MV-4-11 (cell line): ENCODE measurements at regions not wholly inside any gene's neighbourhood (a gene's known extent, or its start where the extent isn't known, plus 50 kb on each side); places are given as distances from the start of the nearest gene placed in this dataset.

Experiments used
- DNase-seq: peaks from one replicate; lab custom pipeline; 2025; lab: John Stamatoyannopoulos, UW

DNA sequence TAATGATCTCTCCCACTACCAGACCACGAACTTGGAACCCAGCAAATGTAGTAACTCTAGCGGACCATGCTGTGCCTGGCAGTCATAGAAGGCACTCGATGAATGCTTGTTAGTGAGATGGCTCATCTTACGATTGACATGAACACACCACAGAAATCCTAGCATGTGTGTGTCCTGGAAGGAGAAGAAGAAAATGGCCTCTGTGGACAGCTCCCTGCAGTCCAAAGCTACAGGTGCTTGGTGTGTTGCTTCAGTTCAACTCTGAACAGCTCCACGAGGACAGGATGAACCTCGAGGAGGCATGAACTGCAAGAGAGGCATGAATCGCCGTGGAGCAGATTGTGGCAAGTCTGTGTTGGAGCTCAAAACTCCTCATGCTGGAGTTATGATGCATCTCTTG is 93.5 kb downstream of the KLF6 start:
- DNase-seq, result no peak

DNA sequence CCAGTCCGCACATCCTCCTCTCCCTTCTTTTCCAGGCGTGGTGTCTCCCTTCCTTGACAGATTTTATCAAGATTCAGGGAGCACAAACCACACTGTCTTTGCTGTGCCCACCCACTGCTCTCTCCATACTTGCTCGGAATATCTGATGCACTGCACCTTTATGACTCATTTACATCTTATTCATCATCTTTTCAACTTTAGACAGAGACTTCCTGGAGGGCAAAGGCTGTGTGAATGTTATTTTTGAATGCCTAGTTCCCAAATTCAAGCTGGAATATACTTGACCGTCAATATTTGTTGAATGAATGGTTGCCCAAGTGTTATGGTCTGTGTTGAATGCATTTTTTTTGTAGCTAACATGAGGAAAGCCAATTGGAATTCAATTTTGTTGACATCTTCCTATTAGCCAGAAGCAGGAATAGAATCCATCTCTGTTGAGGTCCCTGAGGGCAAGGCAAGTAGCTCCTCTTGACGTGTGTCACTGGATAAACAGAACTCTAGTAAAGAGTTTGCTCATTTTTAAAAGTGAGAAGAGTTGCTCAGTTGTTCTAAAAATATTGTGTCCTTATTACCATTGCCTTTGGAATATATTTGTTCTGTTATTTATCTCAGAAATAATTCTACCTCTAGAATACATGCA is 95.0 kb downstream of the KLF6 start:
- DNase-seq, result no peak

DNA sequence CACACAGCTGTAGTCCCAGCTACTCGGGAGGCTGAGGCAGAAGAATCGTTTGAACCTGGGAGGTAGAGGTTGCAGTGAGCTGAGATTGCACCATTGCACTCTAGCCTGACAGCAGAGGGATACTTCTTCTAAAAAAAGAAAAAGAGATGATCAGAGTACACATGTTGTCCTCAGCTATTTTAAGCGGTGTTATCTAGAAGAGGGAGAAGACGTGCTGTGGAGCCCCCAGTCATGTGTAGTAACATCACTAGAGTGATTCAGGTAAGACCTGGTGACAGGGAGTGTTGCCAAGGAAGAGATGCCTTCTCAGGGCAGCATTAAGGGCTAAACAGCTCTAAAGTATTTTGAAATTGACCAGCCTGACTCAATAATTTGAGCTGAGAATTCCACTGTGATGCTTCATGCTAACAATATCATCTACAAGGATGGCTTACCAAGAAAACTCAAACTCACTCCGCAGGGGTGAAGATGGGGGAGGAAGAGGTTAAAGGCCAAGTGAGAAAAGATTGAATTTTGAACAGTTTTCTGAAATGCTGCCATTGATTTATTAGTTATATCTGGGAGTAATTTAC is 97.4 kb downstream of the KLF6 start:
- DNase-seq, result no peak

DNA sequence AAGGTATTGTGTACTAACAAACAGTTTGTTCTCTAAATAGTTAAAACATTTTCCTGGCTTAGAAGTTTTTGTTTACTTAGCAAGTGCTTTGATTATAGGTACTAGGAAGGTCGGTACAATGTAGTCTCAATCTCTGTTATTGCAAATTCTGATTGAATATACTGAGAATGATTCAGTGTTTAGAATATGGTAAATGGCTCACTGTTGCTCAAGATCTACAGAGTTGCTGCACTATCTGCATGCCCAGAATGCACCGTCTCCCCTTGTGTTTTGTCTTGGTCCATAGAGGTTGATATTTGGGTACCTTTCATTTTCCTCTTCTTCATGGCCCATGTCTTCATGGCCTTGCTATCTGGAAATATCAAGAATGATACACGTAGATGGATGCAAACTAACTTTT is 99.6 kb downstream of the KLF6 start:
- no peak for DNase-seq

DNA sequence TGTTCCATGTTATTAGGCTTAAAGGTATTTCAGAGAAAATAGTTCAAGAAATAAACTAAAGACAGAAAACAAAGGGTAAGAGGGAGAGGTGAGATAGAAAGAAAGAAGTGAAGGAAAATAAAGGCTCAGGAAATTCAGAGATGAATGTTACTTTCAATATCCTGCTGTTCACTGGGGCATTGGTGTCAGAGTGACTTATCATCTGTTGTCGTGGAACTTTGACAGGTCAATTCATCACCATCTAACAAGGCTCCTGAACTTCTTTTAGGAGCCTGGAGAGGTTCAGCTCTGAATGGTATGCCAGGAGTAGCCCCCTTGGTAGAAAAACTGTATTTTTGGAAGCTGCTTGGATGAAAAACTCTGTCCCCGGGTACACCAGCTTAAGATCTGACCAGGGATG is 100.1 kb downstream of the KLF6 start:
- DNase-seq, result no peak

DNA sequence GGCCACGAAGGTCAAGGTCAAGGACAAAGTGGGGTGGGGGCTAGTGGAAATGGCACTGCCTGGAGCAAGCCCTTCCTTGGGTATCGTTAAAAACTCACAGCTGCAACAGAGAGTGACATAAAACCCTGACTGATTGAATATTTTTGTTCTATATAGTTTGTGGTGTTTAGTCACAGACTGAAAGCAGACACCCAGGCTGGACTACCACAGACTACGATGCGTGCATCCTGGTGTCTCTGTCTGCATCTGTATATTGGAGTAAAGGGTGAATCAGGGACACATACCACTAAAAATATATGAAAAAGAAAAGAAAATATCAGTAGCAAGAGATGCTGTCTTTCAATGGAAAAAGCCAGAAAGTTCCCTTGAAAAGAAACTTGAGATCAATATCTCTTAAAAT is 101.4 kb downstream of the KLF6 start:
- no peak for DNase-seq

DNA sequence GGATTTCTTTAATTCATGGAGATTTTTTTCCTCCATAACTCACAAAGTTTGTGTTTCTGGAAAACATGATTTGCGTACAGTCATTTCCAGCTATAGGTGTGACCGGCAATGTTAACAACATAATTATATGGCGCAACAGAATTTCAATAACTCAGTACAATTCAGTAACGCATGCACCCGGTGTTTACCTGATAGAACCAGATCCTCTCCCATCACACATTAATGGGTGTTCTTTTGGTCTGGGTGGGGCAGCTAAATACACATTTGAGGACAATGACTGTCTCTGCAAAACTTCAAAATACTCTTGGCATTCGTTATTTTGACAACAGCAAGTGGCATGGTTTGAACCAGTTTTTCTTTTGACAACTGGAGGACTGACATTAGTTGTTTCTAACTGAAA is 102.3 kb downstream of the KLF6 start:
- no peak for DNase-seq

DNA sequence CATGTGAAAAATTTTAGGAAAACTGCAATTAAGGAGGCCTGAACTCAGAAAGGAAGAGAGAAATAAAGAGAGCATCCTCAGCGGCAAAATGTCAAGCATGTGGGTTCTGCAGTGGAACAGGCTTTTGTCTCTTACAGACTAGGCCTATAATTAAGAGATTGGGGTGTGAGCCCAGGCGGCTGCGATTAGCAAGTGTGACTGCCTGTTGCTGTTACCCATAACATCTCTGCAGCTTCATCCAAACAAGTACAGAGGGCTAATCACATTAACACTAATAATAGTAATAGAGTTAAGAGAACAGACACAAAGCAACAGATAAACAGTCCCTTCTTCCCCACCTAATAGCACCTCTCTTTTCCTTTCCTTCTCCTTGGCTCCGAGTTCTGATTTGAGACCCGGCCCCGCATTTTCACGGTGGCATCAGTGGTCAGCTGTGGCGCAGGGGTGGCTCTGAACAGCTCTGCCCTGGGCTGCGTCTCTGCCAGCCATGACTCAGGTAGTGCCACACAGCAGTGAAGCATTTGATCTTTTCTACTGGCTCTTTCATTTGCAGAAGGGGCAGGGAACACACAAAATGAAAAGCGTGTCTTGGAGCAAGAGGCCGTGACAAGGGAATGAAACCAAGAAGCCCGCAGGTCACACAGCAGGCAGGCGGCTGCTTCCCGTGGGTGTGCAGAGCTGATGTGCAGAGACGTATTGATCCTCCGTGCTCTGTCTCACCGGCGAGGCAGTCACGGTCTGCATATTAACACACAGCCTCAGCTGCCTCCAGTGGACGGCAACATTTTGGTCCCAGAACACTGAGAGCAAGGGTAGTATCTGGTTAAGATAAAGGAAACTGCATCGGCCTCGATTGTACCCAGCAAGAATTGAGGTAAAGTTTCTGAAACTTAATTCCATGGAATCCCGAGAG is 103.1 kb downstream of the KLF6 start:
- no peak for DNase-seq

DNA sequence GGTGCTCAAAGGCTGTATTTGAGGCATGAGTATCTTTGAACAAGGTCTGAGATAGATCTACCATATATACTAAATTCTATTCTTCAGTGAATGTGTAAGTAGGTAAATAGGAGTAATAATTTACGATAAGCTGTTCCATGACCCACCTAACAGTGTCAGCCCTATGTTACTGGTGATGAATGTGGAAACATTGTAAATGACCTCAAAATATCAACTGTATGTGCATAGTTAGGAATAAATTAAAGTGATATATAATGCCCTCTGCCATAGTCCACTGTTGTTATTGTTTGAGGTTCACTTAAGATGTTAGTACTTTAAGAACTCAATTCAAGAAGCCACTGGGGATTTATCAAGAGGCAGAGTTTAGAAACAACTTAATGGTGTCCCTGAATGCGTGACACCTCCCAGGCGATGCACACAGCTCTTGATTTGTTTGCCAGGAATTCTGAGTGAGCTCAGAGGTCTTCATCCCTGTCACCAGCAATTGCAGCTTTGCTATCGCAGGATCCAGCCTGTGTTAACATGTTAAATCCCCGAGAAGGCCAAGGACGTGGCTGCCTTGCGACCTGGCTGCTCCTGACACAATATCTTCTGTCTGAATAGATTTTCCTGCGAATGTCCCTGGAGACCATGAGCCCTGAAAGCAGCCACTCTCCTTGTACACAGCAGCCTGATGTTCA is 104.9 kb downstream of the KLF6 start:
- DNase-seq, result no peak

DNA sequence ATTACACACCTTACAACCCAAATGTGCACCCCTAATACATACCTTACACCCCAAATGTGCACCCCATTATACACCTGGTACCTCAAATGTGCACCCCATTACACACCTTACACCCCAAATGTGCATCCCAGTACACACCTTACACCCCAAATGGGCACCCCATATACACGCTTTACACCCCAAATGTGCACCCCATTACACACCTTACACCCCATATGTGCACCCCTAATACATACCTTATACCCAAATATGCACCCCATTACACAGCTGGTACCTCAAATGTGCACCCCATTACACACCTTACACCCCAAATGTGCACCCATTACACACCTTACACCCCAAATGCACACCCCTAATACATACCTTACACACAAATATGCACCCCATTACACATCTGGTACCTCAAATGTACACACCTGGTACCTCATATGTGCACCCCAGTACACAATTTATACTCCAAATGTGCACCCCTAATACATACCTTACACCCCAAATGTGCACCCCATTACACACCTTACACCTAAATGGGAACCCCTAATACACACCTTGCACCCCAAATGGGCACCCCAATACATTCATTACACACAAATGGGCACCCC is 106.3 kb downstream of the KLF6 start:
- no peak for DNase-seq

DNA sequence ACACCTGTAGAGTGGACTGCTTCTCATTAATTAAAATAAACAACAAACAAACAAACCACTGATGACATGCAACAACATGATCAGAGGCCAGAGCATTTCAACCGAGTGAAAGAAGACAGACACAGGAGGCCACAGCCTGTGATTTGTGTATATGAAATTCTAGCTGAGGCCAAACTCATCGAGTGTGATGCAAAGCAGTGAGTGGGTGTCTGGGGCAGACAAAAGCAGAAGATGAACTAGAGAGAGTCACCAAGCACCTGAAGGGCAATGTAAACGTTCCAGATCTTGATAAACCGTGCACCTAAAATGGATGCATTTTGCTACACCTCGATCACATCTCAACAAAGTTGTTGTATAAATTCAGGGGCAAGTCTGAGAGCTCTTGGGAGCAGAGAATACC is 108.4 kb downstream of the KLF6 start:
- DNase-seq, result no peak

DNA sequence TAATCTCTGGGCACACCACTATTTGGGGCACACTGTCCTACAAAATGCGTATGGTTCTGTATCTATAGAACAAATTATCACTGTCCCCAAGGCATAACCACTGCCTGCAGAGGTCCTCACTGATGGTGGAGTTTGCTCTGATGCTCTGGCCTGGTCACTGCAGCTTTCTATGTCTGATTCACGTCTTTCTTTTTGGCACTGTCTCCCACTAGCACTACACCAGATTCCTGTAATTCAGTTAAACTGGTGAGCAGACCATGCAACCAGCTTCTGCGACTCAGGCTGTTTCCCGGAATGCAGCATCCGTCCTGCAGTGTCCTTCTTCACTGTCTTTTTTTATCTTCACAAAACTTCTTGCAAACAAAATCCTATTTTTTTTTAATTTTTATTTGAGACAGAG is 112.8 kb downstream of the KLF6 start:
- DNase-seq, result no peak

DNA sequence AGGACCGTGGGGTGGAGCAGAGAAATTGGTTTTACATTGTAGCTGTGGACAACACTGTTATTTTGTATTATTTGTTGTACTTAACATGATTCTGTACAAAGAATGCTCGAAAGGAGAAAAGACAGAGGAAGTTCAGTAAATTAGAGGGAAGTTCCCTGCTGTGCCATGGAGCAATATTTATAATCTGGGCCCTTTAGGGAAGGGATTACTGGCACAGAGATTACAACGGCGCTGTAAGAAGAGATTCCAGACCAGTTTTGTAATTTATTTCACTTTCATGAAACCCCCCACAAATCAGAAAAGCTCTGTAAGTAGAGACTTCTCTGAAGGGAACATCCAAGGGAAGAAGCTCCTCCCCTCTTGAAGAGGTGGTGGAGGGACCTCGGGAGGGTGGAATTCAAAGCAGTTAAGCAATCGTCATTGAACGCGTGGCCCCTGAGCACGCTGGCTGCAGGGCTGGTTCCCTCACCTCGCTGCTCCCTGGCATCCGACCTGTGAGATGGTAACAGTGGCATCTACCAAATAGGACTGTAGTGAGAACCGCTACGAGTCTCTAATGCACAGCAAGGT is 113.5 kb downstream of the KLF6 start:
- peak; percentile 58 for DNase-seq

DNA sequence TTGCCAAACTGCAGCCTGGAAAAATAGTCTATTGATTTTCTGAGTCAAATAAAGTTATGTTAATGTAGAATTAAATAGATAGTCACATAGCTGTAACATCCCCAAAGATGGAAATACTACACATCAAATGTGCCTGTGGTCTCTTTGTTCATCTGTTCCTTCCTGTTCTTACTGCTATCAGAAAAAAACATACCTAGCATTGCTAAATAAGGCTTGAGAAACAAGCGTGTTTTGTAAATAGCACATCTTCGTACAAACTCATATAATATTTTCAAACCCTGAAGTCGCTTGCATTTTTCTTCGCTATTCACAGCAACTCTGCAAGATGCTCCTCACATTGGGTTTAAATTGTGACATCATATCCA is 116.1 kb downstream of the KLF6 start:
- DNase-seq, result no peak

DNA sequence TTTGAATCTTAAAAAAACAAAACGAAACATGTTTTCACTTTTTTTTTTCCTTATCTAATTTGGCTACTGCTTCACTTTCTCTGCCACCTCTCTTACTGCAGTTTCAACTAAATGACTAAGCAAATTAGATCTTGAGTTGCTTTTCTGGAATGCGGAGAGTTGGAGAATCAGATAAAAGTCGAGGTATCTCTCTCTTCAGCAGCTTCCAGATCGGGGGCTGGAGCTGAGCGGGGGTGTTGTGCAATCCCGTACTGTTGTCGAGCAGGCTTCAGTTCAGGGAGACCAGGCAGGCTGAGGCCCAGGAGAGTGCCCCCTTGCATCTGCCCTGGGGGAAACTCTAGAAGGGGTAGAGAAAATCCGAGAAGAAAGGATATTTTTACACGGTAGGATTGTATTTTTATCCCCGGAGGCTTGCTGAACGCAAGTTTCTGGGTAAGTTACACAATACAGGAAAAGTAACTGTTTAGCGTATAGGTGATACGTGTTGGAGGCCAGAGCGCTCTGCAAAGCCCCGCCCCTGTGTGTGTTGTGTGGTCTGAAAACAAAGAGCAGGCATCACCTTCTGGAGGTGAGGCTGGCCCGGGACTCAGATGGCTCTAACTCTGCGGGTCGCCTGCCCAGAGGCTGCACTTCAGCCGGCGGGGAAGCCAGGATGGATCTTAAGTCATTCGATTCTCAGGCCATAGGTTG is 116.6 kb downstream of the KLF6 start:
- peak; percentile 37 for DNase-seq

DNA sequence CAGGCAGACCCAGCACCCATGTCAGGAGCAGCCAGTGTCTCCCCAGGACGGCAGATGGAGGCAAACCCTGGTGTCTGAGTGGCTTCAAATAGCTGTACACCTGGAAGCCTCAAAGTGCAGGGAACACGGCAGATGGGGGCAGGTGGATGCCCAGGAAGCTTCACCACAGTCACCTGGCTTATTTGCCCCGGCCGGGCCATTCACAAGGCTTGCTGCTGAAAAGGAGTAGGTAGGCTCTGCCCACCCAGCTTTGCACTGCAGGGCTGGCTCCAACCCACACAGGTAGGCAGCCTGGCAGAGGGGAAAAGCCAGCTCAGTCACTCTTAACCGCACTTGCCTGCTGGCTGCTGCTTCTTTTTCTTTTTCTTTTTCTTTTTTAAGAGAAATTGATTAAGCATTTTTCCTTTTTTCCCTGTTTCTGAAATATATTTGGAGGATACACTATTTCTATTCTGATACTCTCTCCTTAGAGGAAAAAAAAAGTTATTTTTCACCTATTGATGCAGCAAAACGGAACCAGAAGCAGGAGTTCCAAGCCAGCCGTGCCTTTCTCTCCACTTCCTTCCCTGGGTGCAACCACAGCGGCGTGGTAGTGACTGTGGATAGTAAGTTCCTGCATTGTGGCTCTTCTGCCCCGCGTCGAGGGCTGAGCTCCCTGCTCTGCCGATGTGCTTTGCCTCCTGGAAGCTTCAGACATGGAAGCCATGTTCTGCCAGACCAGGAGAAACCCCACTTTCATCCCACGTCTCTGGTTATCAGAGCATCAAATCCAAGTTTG is 118.3 kb downstream of the KLF6 start:
- DNase-seq, result peak; percentile 61

DNA sequence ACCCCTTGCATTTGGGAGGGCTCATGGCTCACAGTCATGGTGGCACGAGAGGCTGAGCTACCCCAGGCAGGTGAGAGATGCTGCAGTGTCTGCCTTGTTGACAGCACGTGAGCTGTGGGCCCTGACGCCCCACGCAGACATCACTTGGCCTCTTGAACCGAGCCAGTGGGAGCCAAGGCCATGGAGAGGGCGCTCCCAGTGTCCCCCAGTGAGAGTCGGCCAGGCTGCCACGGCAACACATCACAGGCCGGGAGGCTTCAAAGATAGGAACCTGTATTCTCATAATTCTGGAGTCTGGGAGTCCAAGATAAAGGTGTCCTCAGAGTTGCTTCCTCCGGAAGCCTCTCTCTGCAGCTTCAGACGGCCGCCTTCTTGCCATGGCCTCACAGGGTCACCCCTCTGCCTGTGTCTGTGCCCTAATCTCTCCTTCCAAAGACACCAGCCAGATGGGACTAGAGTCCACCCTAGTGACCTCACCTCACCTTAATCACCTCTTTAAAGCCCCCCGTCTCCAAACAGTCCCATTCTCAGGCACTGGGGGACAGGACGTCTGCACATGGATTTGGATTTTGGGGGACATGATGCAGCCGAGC is 119.6 kb downstream of the KLF6 start:
- DNase-seq, result no peak

DNA sequence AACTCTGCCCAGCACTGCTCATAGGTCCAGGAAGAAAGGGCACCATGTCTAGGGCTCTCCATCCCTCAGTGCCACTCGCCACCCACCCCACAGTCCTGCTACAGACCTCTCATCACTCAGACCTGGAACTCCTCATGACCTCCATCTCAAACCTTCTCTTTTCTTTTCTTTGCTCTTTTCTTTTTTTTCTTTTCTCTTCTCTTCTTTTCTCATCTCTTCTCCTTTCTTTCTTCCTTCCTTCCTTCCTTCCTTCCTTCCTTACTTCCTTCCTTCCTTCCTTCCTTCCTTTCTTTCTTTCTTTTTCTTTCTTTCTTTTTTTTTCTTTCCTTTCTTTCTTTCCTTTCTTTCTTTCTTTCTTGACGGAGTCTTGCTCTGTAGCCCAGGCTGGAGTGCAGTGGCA is 122.2 kb downstream of the KLF6 start:
- no peak for DNase-seq

DNA sequence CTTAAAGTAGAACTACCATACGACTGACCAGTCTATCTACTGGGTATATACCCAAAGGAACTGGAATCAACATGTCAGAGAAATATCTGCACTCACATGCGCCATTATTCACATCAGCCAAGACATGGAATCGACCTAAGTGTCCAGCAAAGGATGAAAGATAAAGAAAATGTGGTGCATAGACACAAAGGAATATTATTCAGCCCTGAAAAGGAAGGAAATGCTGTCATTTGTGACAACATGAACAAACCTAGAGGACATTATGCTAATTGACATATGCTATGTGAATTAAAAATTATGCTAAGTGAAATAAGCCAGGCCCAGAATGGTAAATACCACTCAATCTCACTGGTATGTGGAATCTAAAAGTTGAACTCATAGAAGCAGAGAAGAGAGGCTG is 123.7 kb downstream of the KLF6 start:
- DNase-seq, result no peak

DNA sequence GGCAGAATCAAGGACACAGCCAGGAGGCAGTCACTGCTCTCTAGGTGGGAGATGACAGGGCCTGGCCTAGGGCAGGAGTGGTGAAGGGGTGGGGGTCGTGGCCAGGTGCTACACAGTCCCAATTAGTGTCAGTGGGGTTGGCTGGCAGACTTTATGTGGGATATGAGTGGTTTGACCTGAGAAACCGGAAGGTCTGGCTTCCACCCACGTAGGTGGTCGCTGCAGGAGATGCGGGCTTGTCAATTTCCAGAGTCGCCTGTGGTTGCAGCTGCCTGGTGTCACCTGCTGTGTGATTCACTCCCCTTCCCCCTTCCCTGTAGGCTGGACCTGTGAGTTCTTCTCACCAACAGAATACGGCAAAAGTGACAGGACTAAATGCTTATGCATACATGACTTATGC is 124.3 kb downstream of the KLF6 start:
- DNase-seq, result no peak
